Sigmoid colon (tissue), 4 donors: ENCODE measurements at regions not wholly inside any gene's neighbourhood (a gene's known extent, or its start where the extent isn't known, plus 50 kb on each side); places are given as distances from the start of the nearest gene placed in this dataset.

Experiments
- EP300 ChIP-seq, 4 donors: sonication (generic); formaldehyde crosslinking; IDR thresholded peaks; one replicate each; pipeline ENCODE4 v1.6.1; 2017; ENCODE audit warnings: antibody characterized with exemption in 4 of 4
- POLR2A ChIP-seq, 2 donors: fragments of 450-650 bp; IDR thresholded peaks; one replicate each; pipeline ENCODE4 v1.6.1; 2016; ENCODE audit warnings: antibody characterized with exemption in 2 of 2, mild to moderate bottlenecking in 2 of 2, moderate library complexity in 2 of 2
- POLR2AphosphoS5 ChIP-seq, 4 donors: sonication (generic); formaldehyde crosslinking; IDR thresholded peaks; one replicate each; pipeline ENCODE4 v1.6.1; 2017; ENCODE audit warnings: antibody characterized with exemption in 4 of 4
- TF ChIP-seq, protein P1 (sequence below), 4 experiments: fragments of 450-650 bp in 3 of 4; fragments of 200-600 bp in 1 of 4; IDR thresholded peaks; one replicate each; pipeline ENCODE4 v1.5.1; 2016 to 2019; ENCODE audit warnings: antibody characterized with exemption in 4 of 4, mild to moderate bottlenecking in 3 of 4, moderate library complexity in 2 of 4

DNA sequence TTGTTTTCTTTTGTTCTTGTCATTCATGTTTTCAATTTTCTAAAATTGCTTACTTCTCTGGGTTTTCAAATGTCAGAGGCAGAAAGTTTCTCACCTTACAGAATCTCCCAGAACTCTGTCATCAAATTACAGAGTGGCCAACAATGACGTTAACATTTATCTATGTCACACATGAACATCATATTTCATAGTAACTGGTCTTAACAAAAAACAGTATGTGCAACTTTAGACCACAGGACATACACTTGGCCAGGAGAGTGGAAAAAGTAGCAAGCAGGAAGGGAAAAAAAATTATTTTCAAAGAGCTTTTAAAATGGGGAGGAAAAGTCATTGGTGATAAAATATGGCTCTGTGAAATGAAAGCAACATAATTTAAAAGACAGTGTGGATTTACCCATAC lies 426.5 kb downstream of the MED13L start:
- TF ChIP-seq, protein P1, sequence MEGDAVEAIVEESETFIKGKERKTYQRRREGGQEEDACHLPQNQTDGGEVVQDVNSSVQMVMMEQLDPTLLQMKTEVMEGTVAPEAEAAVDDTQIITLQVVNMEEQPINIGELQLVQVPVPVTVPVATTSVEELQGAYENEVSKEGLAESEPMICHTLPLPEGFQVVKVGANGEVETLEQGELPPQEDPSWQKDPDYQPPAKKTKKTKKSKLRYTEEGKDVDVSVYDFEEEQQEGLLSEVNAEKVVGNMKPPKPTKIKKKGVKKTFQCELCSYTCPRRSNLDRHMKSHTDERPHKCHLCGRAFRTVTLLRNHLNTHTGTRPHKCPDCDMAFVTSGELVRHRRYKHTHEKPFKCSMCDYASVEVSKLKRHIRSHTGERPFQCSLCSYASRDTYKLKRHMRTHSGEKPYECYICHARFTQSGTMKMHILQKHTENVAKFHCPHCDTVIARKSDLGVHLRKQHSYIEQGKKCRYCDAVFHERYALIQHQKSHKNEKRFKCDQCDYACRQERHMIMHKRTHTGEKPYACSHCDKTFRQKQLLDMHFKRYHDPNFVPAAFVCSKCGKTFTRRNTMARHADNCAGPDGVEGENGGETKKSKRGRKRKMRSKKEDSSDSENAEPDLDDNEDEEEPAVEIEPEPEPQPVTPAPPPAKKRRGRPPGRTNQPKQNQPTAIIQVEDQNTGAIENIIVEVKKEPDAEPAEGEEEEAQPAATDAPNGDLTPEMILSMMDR (IDR thresholded peaks at IDR 0.05) = no peak
- TF ChIP-seq EP300 (IDR thresholded peaks at IDR 0.05) (no peak), POLR2A (IDR thresholded peaks at IDR 0.05) (no peak), POLR2AphosphoS5 (IDR thresholded peaks at IDR 0.05) (no peak)
